ENCODE measurements at regions not wholly inside any gene's neighbourhood (a gene's known extent, or its start where the extent isn't known, plus 50 kb on each side); places are given as distances from the start of the nearest gene placed in this dataset.

DNA sequence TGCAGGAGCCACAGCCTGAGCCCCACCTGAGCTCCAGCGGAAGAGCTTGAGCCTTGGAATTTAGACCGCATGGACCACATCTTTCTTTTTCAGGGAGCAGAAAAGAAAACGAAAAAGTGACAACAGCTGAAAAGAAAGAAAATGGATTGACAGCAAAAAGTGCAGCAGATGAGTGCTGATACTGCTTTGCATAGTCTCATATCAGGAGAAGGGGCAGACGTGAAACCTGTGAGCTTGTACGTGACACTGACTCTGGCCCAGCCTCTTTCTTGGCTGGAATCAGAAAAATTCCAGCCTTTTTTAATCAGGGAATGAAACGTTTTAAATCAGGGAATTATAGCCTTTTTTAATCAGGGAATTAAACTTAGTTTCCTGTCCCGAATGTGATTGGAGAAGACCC lies 1296.5 kb downstream of the TMEM121 start:
- no peak for DNase-seq (ENCODE audit: extremely low read depth in 1 of 11, low read depth in 9 of 11, low spot score in 4 of 11)

DNA sequence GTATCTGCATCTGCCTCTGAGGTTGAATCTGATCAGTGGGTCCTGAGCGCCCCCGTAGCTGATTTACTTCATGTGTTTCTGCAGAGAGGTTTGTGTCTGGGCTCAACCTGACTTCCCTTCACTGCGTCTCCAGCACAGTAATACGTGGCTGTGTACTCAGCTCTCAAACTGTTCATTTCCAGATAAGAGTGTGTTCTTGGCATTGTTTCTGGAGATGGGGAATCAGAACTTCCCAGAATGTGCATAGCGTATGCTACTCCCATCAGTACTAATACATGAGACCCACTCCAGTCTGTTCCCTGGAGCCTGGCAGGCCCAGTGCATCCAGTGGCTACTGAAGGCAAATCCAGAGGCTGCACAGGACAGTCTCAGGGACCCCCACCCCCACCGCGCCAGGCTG lies 1297.2 kb downstream of the TMEM121 start:
- DNase-seq (ENCODE audit: extremely low read depth in 1 of 11, low read depth in 9 of 11, low spot score in 4 of 11) = no peak

DNA sequence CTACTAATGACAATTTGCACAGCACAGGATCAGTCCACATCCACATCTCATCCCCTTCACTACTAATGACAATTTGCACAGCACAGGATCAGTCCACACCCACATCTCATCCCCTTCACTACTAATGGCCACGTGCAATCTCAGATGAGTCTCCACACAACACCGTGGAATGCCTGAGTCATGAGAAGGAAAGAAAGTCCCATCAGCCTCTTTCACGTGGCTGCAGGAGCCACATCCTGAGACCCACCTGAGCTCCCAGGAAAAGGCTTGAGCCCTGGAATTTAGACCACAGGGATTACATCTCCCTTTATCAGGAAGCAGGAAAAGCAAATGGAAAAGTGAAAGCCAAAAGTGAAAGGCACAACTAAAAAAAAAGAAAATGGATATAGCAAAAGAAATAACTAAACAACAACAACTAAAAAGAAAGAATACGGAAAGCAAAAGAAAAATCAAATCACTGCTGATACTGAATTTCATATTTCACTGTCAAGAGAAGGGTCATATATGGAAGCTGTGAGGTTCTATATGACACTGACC lies 1300.5 kb downstream of the TMEM121 start:
- DNase-seq (ENCODE audit: extremely low read depth in 1 of 11, low read depth in 9 of 11, low spot score in 4 of 11) = no peak

DNA sequence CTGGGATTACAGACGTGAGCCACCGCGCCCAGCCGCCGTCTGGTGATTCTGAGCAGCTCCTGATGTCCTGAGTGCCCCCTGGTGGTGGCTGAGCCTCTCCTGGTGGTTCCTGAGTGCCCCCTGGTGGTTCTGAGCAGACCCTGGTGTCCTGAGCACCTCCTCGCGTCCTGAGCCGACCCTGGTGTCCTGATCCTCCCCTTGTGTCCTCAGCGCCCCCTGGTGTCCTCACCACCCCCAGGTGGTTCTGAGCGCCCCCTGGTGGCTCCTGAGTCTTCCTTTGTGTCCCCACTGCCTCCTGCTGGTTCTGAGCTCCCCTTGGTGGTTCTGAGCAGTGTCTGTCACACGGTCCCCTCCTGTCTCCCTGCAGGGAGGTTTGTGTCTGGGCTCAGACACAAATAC lies 1304.9 kb downstream of the TMEM121 start:
- no peak for DNase-seq (ENCODE audit: extremely low read depth in 1 of 11, low read depth in 9 of 11, low spot score in 4 of 11)

DNA sequence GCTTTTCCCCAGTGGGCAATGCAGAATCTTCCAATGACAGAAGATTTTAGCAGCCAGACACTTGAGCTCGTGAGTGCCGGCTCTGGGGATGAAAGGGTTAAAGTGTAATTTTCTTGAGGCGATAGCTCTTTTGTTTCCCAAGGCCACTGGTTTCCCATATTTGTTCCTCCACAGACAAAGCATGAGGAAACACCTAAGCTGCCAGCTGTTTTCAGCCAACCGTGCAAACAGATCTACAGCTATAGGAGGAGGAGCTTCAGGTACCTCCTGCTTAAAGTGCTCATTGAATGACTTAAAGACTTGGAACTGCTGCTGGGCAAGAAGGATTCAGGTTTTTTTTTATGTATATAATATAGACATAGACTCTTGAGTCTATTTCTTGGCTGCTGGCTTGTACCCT lies 1311.5 kb downstream of the TMEM121 start:
- DNase-seq (ENCODE audit: extremely low read depth in 1 of 11, low read depth in 9 of 11, low spot score in 4 of 11) = no peak

DNA sequence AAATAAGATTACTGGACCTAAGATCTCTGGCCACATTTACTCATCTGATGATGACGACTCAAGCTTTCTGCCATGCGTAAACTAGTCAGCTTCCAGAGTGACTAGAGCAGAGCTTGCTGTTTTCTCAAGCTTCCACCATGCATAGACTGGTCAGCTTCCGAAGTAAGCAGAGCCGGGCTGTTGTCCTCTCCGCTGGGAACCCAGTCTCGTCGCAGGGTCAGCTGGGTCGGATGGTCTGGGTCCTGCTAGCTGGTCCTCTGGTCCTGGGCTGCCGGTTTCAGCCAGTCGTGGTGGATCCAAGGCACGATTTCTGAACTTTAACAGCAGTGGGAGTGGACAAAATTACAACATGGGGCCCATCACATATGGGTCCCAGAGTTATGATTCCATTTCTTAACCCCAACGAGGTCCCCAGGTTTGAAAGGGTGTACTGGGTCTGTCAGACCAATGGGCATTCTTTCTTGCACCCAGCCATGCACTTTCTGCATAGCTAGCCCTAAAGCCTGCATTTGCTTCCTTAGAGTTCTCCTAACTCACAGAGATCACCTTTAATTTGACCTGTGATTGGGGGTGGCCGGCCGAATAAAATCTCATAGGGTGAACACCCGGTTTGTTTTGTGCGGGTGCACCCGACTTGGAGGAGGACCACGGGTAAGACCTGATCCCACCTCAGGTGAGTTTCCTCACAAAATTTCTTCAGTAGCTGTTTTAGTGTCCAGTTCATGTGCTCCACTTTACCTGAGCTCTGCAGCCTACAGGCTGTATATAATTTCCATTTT lies 1312.8 kb downstream of the TMEM121 start:
- no peak for DNase-seq (ENCODE audit: extremely low read depth in 1 of 11, low read depth in 9 of 11, low spot score in 4 of 11)

DNA sequence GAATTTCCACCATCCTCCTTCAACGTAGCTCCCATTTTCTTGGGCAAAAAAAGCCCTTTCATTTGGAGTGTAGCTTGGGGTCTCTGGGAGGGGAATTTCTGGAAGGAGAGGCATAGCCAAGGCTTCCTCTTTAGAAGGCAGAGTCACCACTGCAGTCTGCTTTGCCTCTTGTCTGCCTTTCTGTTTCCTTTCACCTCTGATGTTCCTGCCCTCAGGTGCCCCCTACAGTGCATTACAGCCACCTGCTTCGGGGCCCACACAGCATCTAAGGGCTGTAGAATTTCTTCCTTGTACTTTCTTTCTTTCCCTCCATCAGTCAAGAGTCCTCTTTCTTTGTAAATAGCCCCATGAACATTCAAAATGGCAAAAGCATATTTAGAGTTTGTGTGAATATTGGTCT lies 1313.9 kb downstream of the TMEM121 start:
- no peak for DNase-seq (ENCODE audit: extremely low read depth in 1 of 11, low read depth in 9 of 11, low spot score in 4 of 11)

DNA sequence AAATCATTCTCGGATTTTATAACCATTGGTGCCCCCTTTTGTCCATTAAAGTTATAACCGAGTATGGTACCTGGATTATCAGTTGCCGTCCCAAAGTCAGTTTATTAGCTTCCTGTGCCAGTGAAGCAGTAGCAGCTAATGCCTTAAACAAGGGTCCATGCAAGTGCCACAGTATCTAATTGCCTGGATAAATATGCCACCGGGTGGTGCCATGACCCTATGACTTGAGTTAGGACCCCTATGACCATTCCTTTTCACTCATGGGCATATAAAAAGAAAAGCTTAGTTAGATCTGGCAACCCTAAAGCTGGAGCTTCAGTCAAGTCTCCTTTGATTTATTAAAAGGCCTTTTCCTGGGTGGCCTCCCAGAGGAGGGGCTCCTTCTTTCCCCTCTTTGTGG lies 1314.6 kb downstream of the TMEM121 start:
- no peak for DNase-seq (ENCODE audit: extremely low read depth in 1 of 11, low read depth in 9 of 11, low spot score in 4 of 11)

DNA sequence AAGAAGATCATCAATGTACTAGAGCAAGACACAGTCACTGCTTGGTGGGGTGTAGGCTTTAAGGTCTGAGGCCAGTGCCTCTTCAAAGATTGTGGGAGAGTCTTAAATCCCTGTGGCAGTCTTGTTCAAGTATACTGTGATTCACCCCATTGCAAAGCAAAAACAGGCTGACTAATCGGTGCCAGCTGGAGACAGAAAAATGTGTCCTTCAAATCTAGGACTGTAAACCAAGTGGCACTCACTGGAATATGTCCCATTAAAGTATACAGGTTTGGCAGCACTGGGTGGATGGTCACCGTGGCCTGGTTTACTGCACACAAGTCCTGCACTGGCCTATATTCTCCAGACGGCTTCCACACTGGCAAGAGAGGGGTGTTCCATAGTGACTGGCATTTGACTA lies 1315.3 kb downstream of the TMEM121 start:
- no peak for DNase-seq (ENCODE audit: extremely low read depth in 1 of 11, low read depth in 9 of 11, low spot score in 4 of 11)

DNA sequence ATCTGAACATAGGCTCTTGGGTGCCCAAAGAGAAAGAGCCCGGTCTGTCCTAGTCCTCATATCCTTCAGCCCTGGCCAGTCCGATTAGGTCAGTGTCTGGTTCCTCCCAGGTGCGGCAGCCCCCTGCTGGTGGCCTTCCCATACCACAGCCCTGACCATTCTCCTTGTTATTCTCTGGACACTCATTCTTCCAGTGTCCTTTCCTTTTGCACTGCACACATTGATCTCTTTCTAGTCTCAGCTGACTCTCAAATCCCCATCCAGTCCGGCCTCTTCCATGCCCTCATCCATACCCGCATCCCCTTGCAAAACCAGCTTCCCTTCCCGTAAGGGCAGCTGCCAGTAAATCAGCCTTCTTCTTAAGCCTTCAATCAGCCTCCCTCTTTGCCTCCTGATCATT lies 1316.3 kb downstream of the TMEM121 start:
- DNase-seq (ENCODE audit: extremely low read depth in 1 of 11, low read depth in 9 of 11, low spot score in 4 of 11) = no peak

DNA sequence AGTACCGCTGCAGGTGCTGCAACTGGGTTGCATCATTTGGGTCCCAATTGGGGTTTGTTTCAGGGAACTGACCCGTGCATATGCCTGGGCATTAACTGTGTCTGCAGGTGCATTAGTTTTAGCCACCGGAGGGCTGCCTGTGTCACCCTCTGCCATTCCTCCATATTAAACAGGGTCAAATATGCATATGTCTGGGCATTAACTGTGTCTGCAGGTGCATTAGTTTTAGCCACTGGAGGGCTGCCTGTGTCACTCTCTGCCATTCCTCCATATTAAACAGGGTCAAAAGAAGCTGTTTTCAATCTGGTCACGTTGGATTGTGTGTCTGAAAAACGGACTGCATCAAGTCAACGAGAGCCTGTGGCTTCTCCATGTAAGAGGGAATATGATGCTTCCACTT lies 1317.0 kb downstream of the TMEM121 start:
- no peak for DNase-seq (ENCODE audit: extremely low read depth in 1 of 11, low read depth in 9 of 11, low spot score in 4 of 11)

DNA sequence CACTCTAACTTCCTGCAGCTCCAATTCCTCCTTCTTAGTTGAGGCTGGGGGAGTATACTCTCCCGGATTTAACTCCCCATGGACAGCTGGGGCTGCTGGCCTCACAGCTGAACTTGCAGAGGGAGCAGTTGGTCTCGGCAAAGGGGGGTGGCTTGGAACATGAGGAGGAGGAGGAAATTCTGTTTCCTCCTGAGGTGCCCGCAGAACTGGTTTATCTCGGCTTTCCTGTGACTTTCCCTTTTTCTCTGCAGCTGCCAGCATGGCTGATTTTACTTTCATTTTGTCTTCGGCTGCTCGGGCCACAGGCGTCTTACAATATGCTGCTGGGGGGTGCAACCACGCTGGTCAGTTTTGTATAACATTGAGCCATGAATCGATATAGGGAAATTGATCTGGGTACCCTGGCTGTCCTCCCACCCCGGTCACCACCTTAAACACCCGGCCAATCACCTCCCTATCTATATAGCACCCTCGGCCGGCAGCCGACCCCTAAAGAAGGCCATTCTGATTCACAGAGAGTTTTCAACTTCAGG lies 1317.6 kb downstream of the TMEM121 start:
- DNase-seq (ENCODE audit: extremely low read depth in 1 of 11, low read depth in 9 of 11, low spot score in 4 of 11) = no peak

DNA sequence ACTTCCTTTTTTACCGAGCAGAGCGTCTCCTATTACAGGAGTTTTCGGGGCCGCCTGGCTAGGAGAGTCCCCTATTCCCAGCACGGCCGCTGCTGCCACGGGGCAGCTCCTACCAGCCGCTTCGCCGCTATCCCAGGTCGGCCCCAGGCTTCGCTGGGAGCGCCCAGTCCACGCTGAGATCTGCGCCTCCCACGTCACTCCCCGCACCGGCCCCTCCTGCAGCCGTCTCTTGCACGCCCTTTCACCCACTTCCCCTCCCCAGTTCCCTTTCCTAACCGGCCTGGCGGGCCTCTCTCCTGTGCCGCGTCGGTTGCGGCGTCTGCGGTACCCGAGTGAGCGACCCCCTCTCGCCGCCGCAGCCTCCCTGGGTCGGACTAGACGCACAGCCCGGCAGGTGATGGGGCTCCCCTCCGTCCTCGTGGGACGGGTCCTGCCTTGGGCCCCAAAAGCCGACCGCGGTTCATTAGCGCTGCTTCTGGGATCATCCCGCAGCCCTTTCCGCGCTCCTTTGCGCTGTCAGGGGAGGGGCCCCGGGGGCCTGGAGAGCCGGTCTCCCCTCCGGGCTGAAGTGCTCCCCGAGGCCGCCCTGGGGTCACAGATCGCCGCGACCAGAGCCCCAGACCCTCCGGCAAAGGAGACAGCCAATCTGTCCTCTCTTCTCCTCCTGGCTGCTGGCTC lies 1318.4 kb downstream of the TMEM121 start:
- DNase-seq (ENCODE audit: extremely low read depth in 1 of 11, low read depth in 9 of 11, low spot score in 4 of 11) = no peak

DNA sequence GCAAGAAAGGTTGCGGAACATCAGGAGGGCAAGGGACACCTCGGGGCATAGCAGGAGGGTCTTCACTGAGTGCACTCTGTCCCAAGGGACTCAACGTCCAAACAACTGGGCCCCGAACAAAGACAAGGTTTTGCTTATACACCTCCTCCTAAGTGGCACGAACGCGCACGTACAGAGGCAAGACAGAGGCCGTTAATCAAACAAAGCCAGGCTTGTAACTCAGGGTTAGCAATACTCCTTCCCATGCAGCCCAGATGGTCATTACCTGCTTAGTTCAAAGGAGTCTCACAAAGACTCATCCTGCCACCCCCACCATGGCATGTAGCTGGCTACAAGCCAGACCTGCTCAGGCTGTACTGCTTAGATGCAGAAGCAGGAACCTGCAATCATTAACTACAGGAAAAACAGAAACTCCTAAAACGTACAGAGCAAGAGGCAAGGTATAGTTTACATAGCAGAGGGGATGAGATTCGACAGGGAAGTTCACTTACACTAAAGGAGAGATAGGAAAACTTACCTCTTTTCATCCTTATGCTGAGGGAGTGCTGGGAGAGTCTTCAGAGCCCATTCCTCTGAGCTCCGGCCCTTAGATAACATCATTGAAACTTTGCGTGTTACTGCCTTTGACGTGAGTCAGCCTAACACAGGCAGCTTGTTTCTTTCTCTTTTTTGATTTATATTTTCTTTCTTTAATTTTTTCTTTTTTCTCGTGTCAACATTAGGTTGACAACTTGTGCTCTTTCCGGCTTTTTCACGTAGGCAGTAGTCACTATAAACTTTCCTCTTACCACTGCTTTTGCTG lies 1319.1 kb downstream of the TMEM121 start:
- DNase-seq (ENCODE audit: extremely low read depth in 1 of 11, low read depth in 9 of 11, low spot score in 4 of 11) = peak in 5 of 11 donors; percentile 10 to 68 (median 51)

DNA sequence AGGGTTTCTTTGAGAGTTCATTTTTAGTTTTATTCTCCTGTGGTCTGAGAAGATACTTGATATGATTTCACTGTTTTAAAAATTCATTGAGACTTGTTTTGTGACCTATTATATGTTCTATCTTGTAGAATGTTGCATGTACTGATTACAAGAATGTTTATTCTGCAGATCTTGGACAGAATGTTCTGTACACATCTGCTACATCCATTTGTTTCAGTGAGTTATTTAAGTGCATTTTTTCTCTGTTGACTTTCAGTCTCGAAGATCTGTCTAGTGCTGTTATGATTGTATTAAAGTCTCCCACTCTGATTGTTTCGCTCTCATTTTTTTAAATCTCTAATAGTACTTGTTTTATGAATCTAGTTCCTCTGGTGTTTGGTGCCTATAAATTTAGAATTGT lies 1319.8 kb downstream of the TMEM121 start:
- DNase-seq (ENCODE audit: extremely low read depth in 1 of 11, low read depth in 9 of 11, low spot score in 4 of 11) = no peak

DNA sequence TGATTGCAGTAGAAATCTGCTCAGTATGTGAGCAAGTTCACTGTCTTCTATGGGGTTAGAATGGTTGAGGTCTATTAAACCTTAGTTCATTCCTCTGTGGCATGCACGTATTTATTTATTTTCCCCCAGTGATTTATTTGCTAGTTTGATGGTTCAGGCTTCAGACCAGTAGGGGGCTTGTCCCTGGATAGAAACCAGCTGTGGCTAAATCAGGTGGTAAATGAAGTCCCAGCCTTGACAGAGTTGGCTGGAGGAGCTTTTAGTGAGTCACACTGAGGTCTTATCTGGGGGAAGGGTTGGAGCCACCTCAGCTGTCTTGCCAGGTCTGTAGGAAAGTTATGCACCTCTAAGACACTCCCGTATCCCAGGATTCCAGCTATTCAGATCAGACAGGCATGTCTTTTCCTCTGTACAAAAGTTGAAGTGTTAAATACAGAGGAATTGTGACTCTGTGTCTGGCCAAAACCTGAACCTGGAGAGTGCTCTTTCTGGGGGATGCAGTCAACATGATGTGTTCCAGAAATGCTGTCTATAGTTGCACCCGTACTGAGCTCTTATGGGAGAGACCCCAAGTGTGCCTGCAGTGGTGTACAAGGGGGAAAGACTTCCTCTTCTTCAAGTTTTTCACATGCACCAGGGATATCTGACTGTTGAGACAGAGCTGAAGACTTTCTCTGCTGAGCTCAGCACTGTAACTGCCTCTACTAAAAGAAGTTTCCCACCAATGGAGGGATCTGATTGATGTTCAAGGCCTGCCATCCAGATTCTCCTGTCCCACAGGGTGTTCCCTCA lies 1322.1 kb downstream of the TMEM121 start:
- DNase-seq (ENCODE audit: extremely low read depth in 1 of 11, low read depth in 9 of 11, low spot score in 4 of 11) = no peak

DNA sequence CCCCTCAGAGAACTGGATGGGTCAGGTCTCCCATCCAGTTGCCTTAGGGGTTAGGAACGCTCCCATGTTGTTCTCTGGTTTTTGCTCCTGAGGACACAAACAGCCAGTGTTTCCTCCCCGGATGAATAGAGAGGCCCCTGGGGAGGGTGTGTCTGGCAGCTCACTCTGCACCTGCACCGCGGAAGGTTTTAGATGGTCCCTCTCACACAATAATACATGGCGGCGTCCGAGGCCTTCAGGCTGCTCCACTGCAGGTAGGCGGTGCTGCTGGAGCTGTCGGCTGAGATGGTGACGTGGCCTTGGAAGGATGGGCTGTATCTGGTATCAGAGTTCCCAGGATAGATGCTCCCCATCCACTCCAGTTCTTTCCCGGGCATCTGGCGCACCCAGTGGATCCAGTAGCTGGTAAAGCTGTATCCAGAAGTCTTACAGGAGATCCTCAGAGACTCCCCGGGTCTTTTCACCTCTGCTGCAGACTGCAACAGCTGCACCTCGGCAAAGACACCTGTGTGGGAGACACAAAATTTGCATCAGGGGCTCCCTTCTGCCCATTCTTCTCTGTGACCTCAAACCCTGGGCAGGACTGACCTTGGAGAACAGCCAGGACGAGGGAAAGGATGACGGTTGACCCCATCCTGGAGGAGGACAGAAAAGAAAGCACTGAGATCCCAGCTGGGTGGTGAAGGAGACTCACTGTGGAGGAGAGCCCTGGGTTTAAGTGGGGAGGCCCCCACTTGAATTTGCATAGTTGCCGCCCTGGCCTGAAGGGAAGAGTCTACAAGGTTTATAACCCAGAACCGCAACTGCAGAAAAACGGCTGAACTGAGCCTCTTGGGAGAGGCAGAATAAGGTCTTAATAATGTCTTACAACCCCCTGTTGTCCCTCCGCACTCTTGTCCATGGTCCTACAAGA lies 1324.8 kb downstream of the TMEM121 start:
- no peak for DNase-seq (ENCODE audit: extremely low read depth in 1 of 11, low read depth in 9 of 11, low spot score in 4 of 11)

All from renal cortex interstitium (tissue), 11 donors.